ENCODE measurements at regions not wholly inside any gene's neighbourhood (a gene's known extent, or its start where the extent isn't known, plus 50 kb on each side); places are given as distances from the start of the nearest gene placed in this dataset.
"Not testable (repeated sequence)": the region's sequence is repeated elsewhere in the genome, so short reads cannot be mapped to it uniquely, and the experiment has no call there.

DNA sequence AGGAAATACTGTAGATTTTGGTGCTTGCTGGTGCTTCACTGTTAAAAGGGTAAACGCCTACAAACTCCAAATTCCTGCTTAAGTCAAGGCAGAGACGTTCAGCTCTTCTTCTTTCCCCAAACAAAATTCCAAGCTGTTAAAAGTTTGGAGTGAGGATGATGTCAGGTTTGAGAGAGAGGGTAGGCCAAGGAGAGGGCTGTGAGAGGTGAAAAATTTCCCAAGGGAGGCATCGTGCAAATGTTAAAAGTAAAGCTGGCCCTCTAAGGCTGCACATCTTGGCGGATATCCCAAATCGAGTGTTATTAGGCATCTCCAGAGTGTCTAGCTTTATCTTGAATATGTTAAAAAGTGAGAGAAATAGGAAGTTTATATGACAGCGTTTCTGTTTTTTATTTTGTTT lies 651.8 kb downstream of the QKI start:
- H3K27ac ChIP-seq (ENCODE audit: insufficient read depth, low read depth, low read length, poor library complexity, severe bottlenecking): no peak overlapping the region
- no peaks in the 10 kb centered on the region for H3K36me3 ChIP-seq (ENCODE audit: control insufficient read depth, insufficient read depth, low read length)
- 90 to 95% methylated on average over 6 of the region's 6 CpGs for WGBS, 2 experiments
- H3K4me1 ChIP-seq (ENCODE audit: control insufficient read depth, insufficient read depth, low read length): peaks cover 6% of the 10 kb centered on the region
- H3K4me3 ChIP-seq (ENCODE audit: insufficient read depth, low read depth, low read length): no peak overlapping the region
- H3K27me3 ChIP-seq (ENCODE audit: control insufficient read depth, insufficient read depth, low read length, poor library complexity, severe bottlenecking): no peaks in the 10 kb centered on the region
- no peaks in the 10 kb centered on the region for H3K9me3 ChIP-seq (ENCODE audit: control insufficient read depth, low read length)

DNA sequence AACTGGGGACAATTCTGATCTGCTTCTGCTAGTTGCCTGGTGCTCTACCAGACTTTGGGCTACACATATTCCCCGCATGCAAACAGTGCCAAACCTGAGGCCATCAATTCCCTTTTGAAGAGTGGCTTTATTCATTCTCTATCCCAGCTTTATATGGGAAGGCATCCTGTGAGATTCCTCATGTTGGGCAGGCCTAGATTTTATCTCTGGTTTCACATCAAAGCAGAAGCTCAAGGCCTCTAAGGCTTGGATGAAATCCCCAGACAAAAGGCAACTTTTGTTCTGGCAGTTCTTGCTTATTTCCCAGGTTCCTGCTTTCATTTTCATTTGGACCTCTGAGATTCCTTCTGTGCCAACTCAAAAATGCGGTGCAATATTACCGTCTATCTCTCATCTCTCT lies 648.8 kb downstream of the QKI start:
- 96 to 97% methylated on average over 3 of the region's 3 CpGs for WGBS, 2 experiments
- no peaks in the 10 kb centered on the region for H3K9me3 ChIP-seq (ENCODE audit: control insufficient read depth, low read length)
- H3K27ac ChIP-seq (ENCODE audit: insufficient read depth, low read depth, low read length, poor library complexity, severe bottlenecking): no peak overlapping the region
- peaks cover 3% of the 10 kb centered on the region for H3K4me1 ChIP-seq (ENCODE audit: control insufficient read depth, insufficient read depth, low read length)
- H3K36me3 ChIP-seq (ENCODE audit: control insufficient read depth, insufficient read depth, low read length): no peaks in the 10 kb centered on the region
- H3K4me3 ChIP-seq (ENCODE audit: insufficient read depth, low read depth, low read length): no peak overlapping the region
- no peaks in the 10 kb centered on the region for H3K27me3 ChIP-seq (ENCODE audit: control insufficient read depth, insufficient read depth, low read length, poor library complexity, severe bottlenecking)

DNA sequence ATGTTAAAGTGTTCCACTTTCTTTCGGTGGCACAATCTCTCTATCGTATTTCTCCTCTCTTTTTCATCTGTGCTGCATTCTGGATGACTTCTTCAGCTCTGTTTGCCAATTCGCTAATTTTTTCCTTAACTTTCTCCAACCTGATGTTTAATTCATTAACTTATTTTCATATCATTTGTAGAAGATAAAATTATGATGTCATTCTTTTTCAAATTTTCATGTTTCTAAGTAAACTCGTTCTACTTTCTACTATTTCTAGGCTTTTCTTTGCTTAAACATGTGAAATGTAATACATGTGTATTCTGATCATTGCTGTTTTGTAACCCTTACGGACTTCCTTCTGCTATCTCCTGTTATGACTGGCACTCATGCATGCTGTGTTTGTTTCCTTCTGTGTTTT lies 648.4 kb downstream of the QKI start:
- H3K27me3 ChIP-seq (ENCODE audit: control insufficient read depth, insufficient read depth, low read length, poor library complexity, severe bottlenecking): no peaks in the 10 kb centered on the region
- peaks cover 3% of the 10 kb centered on the region for H3K4me1 ChIP-seq (ENCODE audit: control insufficient read depth, insufficient read depth, low read length)
- 93 to 96% methylated on average over 4 to 5 of the region's 5 CpGs for WGBS, 2 experiments
- H3K9me3 ChIP-seq (ENCODE audit: control insufficient read depth, low read length): no peaks in the 10 kb centered on the region
- no peaks in the 10 kb centered on the region for H3K36me3 ChIP-seq (ENCODE audit: control insufficient read depth, insufficient read depth, low read length)
- no peak overlapping the region for H3K27ac ChIP-seq (ENCODE audit: insufficient read depth, low read depth, low read length, poor library complexity, severe bottlenecking)
- no peak overlapping the region for H3K4me3 ChIP-seq (ENCODE audit: insufficient read depth, low read depth, low read length)

DNA sequence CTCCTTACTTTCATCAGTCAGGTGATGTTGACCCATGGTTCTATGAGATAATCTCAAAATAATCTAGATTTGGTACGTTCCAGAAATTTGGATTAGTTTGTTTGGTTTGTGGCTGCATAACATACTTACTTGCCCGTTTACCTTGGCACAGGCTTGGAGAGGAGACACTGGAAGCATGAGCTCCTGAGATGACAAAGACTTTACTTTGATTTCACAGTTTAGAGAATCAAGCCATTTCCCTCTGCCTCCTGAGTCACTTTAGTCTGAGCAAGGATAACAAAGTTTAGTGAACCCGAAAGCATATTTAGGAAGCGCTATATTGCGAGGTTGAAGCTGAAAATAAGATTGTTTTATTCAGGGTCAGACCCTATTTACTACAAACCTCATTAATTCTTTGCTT lies 643.4 kb downstream of the QKI start:
- Histone ChIP-seq H3K27ac (ENCODE audit: insufficient read depth, low read depth, low read length, poor library complexity, severe bottlenecking) (no peak overlapping the region), H3K9me3 (ENCODE audit: control insufficient read depth, low read length) (no peaks in the 10 kb centered on the region), H3K4me3 (ENCODE audit: insufficient read depth, low read depth, low read length) (no peak overlapping the region), H3K27me3 (ENCODE audit: control insufficient read depth, insufficient read depth, low read length, poor library complexity, severe bottlenecking) (no peaks in the 10 kb centered on the region), H3K36me3 (ENCODE audit: control insufficient read depth, insufficient read depth, low read length) (no peaks in the 10 kb centered on the region), H3K4me1 (ENCODE audit: control insufficient read depth, insufficient read depth, low read length) (peaks cover 3% of the 10 kb centered on the region)
- 94 to 100% methylated on average over 5 of the region's 5 CpGs for WGBS, 2 experiments

- H3K27ac ChIP-seq (ENCODE audit: insufficient read depth, low read depth, low read length, poor library complexity, severe bottlenecking): no peak overlapping the region
These were observed 636.9 kb downstream of the QKI start for GRCh38 chr6:164051427-164051826.

GRCh38 chr6:164049517-164049988 lies 635.0 kb downstream of the QKI start:
- H3K27ac ChIP-seq (ENCODE audit: insufficient read depth, low read depth, low read length, poor library complexity, severe bottlenecking): no peak overlapping the region
- no peak overlapping the region for H3K4me3 ChIP-seq (ENCODE audit: insufficient read depth, low read depth, low read length)
- no peaks in the 10 kb centered on the region for H3K27me3 ChIP-seq (ENCODE audit: control insufficient read depth, insufficient read depth, low read length, poor library complexity, severe bottlenecking)
- H3K4me1 ChIP-seq (ENCODE audit: control insufficient read depth, insufficient read depth, low read length): no peaks in the 10 kb centered on the region
- H3K9me3 ChIP-seq (ENCODE audit: control insufficient read depth, low read length): no peaks in the 10 kb centered on the region
- no peaks in the 10 kb centered on the region for H3K36me3 ChIP-seq (ENCODE audit: control insufficient read depth, insufficient read depth, low read length)
- WGBS, 2 experiments: 98 to 100% methylated on average over 1 to 2 of the region's 2 CpGs

More at GRCh38 chr6:164051427-164051826, 636.9 kb downstream of the QKI start:
- H3K9me3 ChIP-seq (ENCODE audit: control insufficient read depth, low read length): no peaks in the 10 kb centered on the region
- no peaks in the 10 kb centered on the region for H3K4me1 ChIP-seq (ENCODE audit: control insufficient read depth, insufficient read depth, low read length)
- H3K27me3 ChIP-seq (ENCODE audit: control insufficient read depth, insufficient read depth, low read length, poor library complexity, severe bottlenecking): no peaks in the 10 kb centered on the region
- 92 to 94% methylated on average over 4 of the region's 4 CpGs for WGBS, 2 experiments
- H3K4me3 ChIP-seq (ENCODE audit: insufficient read depth, low read depth, low read length): no peak overlapping the region
- no peaks in the 10 kb centered on the region for H3K36me3 ChIP-seq (ENCODE audit: control insufficient read depth, insufficient read depth, low read length)

DNA sequence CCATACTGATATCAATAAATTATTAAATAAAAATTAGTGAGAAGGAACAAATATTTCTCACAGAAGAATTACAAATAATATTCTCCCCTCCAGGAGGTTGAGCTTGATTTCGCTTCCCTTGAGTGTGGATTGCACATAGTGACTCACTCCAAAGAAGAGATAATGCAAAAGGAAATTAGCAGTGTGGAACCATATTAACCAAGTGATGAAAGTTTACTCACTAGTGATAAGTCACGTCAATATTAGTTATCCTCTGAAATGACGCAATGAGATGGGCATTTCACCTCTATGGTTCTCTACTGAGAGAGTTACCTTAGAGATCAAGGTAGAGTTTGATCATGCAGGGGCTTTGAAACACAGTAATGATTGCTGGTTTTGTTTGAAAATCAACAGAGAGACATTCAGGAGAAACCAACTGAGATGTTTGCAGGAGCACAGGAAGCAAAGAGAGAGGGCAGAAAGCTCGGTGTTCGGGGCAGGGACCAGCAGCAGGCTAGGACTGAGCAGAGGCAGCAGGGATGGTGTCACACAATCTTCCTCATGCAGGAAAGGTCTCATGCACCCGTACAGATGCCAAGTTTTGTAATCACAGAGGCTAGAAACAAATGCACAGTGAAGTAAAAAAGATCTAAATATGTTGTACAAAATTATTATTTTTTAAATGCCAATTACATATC lies 634.5 kb downstream of the QKI start:
- Histone ChIP-seq H3K4me3 (ENCODE audit: insufficient read depth, low read depth, low read length) (no peak overlapping the region), H3K27ac (ENCODE audit: insufficient read depth, low read depth, low read length, poor library complexity, severe bottlenecking) (no peak overlapping the region), H3K4me1 (ENCODE audit: control insufficient read depth, insufficient read depth, low read length) (no peaks in the 10 kb centered on the region), H3K9me3 (ENCODE audit: control insufficient read depth, low read length) (no peaks in the 10 kb centered on the region), H3K36me3 (ENCODE audit: control insufficient read depth, insufficient read depth, low read length) (no peaks in the 10 kb centered on the region), H3K27me3 (ENCODE audit: control insufficient read depth, insufficient read depth, low read length, poor library complexity, severe bottlenecking) (no peaks in the 10 kb centered on the region)
- 93 to 95% methylated on average over 6 of the region's 6 CpGs for WGBS, 2 experiments

- Histone ChIP-seq H3K27ac (ENCODE audit: insufficient read depth, low read depth, low read length, poor library complexity, severe bottlenecking) (no peak overlapping the region), H3K9me3 (ENCODE audit: control insufficient read depth, low read length) (no peaks in the 10 kb centered on the region), H3K36me3 (ENCODE audit: control insufficient read depth, insufficient read depth, low read length) (no peaks in the 10 kb centered on the region), H3K4me1 (ENCODE audit: control insufficient read depth, insufficient read depth, low read length) (no peaks in the 10 kb centered on the region), H3K27me3 (ENCODE audit: control insufficient read depth, insufficient read depth, low read length, poor library complexity, severe bottlenecking) (no peaks in the 10 kb centered on the region), H3K4me3 (ENCODE audit: insufficient read depth, low read depth, low read length) (no peak overlapping the region)
- WGBS, 2 experiments: 100% methylated on average over 1 of the region's 1 CpG
These were observed 630.6 kb downstream of the QKI start for GRCh38 chr6:164045082-164045481.

- not testable (repeated sequence) for H3K4me3 ChIP-seq (ENCODE audit: insufficient read depth, low read depth, low read length); H3K4me1 ChIP-seq (ENCODE audit: control insufficient read depth, insufficient read depth, low read length); H3K27me3 ChIP-seq (ENCODE audit: control insufficient read depth, insufficient read depth, low read length, poor library complexity, severe bottlenecking); H3K27ac ChIP-seq (ENCODE audit: insufficient read depth, low read depth, low read length, poor library complexity, severe bottlenecking); H3K9me3 ChIP-seq (ENCODE audit: control insufficient read depth, low read length); H3K36me3 ChIP-seq (ENCODE audit: control insufficient read depth, insufficient read depth, low read length)
- 92 to 94% methylated on average over 5 of the region's 5 CpGs for WGBS, 2 experiments
These were observed 629.1 kb downstream of the QKI start for GRCh38 chr6:164043656-164044055.

- no peaks in the 10 kb centered on the region for H3K9me3 ChIP-seq (ENCODE audit: control insufficient read depth, low read length)
- H3K27ac ChIP-seq (ENCODE audit: insufficient read depth, low read depth, low read length, poor library complexity, severe bottlenecking): no peak overlapping the region
- 84 to 85% methylated on average over 5 of the region's 5 CpGs for WGBS, 2 experiments
- no peak overlapping the region for H3K4me3 ChIP-seq (ENCODE audit: insufficient read depth, low read depth, low read length)
- H3K4me1 ChIP-seq (ENCODE audit: control insufficient read depth, insufficient read depth, low read length): no peaks in the 10 kb centered on the region
- no peaks in the 10 kb centered on the region for H3K36me3 ChIP-seq (ENCODE audit: control insufficient read depth, insufficient read depth, low read length)
- no peaks in the 10 kb centered on the region for H3K27me3 ChIP-seq (ENCODE audit: control insufficient read depth, insufficient read depth, low read length, poor library complexity, severe bottlenecking)
These were observed 627.7 kb downstream of the QKI start for GRCh38 chr6:164042212-164042611.
